ENCODE measurements at regions not wholly inside any gene's neighbourhood (a gene's known extent, or its start where the extent isn't known, plus 50 kb on each side); places are given as distances from the start of the nearest gene placed in this dataset.

DNA sequence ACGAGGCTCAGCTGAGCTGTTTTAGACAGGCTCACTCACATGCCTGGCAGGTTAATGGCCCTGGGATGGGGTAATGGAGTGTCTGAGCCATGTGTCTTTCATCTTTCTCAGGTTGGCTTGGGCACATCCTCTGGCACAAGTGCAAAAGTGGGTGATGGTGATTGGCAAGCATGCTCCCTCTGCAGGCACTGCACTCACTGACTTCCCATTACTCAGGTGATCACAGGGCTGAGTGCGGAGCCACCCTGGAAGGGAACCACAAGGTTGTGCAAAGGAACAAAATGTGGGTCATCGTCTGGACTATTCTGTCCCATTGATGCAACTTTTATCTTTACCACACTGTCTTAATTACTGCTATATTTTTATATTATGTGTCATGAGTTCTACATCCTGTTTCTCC is 244.1 kb upstream of the AKR1E2 start:
- TF ChIP-seq, protein P1, sequence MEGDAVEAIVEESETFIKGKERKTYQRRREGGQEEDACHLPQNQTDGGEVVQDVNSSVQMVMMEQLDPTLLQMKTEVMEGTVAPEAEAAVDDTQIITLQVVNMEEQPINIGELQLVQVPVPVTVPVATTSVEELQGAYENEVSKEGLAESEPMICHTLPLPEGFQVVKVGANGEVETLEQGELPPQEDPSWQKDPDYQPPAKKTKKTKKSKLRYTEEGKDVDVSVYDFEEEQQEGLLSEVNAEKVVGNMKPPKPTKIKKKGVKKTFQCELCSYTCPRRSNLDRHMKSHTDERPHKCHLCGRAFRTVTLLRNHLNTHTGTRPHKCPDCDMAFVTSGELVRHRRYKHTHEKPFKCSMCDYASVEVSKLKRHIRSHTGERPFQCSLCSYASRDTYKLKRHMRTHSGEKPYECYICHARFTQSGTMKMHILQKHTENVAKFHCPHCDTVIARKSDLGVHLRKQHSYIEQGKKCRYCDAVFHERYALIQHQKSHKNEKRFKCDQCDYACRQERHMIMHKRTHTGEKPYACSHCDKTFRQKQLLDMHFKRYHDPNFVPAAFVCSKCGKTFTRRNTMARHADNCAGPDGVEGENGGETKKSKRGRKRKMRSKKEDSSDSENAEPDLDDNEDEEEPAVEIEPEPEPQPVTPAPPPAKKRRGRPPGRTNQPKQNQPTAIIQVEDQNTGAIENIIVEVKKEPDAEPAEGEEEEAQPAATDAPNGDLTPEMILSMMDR (IDR thresholded peaks at IDR 0.05; ENCODE audit: low read depth, low read length, poor library complexity, severe bottlenecking), result no peak
- no peak for TF ChIP-seq EZH2phosphoT487 (IDR thresholded peaks at IDR 0.05; ENCODE audit: borderline replicate concordance, low read length)
